A549 (cell line): ENCODE measurements at regions not wholly inside any gene's neighbourhood (a gene's known extent, or its start where the extent isn't known, plus 50 kb on each side); places are given as distances from the start of the nearest gene placed in this dataset.

Experiments
- ATAC-seq, 2 experiments: fragments of 200-7000 bp in 1 of 2; fragments of >200 bp in 1 of 2; cut with Nextera tagmentation in 1 of 2; cut with Tn5 transposase in 1 of 2; 3 replicates each; pipeline versions ENCODE4 v1.8.0 to v1.9.1; 2018 to 2020; ENCODE audit warnings: mild to moderate bottlenecking in 1 of 2, moderate library complexity in 1 of 2
- CTCF ChIA-PET: fragments of 300-600 bp; sonication (Branson Sonifier 250); formaldehyde crosslinking; extraction: SDS; loops from one replicate; lab custom pipeline; 2021; ENCODE audit warnings: antibody characterized with exemption, inconsistent platforms; lab: Yijun Ruan, JAX
- POLR2A ChIA-PET: fragments of 350-600 bp; formaldehyde crosslinking; extraction: SDS; loops from one replicate; lab custom pipeline; 2021; ENCODE audit warnings: antibody characterized with exemption, inconsistent platforms; lab: Yijun Ruan, JAX
- DNase-seq, 2 experiments: peaks; one replicate each; pipeline versions ENCODE4 v3.0.0 to v3.0.0-alpha.2; 2011 to 2016; ENCODE audit warnings: low read depth in 1 of 2, low spot score in 1 of 2
- FAIRE-seq: peaks from 2 replicates; lab custom pipeline; 2011; peaks lifted over from hg19 to GRCh38; lab: Jason Lieb, UNC
- H3K27ac ChIP-seq, 2 experiments: fragments of >200 bp; sonication (Bioruptor Twin); formaldehyde crosslinking; 3 replicates each; pipeline ENCODE4 v1.5.1; 2016 to 2017
- H3K4me1 ChIP-seq: fragments of >200 bp; sonication (Bioruptor Twin); formaldehyde crosslinking; 3 replicates; pipeline ENCODE4 v1.6.1; 2016
- H3K4me2 ChIP-seq: fragments of >200 bp; sonication (Bioruptor Twin); formaldehyde crosslinking; 3 replicates; pipeline ENCODE4 v1.6.1; 2016
- H3K4me3 ChIP-seq: fragments of >200 bp; sonication (Bioruptor Twin); formaldehyde crosslinking; 3 replicates; pipeline ENCODE4 v1.5.1; 2016
- H3K9me3 ChIP-seq: fragments of >200 bp; sonication (Bioruptor Twin); formaldehyde crosslinking; 3 replicates; pipeline ENCODE4 v1.6.1; 2016
- BCL3 ChIP-seq: fragments of >200 bp; sonication (Bioruptor Twin); formaldehyde crosslinking; IDR thresholded peaks from 3 replicates; pipeline ENCODE4 v1.6.1; 2016
- BHLHE40 ChIP-seq: IDR thresholded peaks from 2 replicates; pipeline ENCODE4 v1.6.1; 2012; ENCODE audit warnings: low read depth, low read length, inconsistent platforms
- CBX2 ChIP-seq: fragments of 200-600 bp; sonication (generic); IDR thresholded peaks from 2 replicates; pipeline ENCODE4 v1.6.1; 2016; ENCODE audit warnings: low read depth, mild to moderate bottlenecking, borderline replicate concordance
- CHD2 ChIP-seq: fragments of 150-350 bp; IDR thresholded peaks from 2 replicates; pipeline ENCODE4 v1.6.1; 2014; ENCODE audit warnings: low read length; ENCODE audit not compliant: partially characterized antibody
- CHD4 ChIP-seq: fragments of 200-600 bp; sonication (generic); IDR thresholded peaks from 2 replicates; pipeline ENCODE4 v1.6.1; 2016; ENCODE audit warnings: antibody characterized with exemption, mild to moderate bottlenecking, borderline replicate concordance
- EP300 ChIP-seq, 2 experiments: fragments of >200 bp; sonication (Bioruptor Twin); formaldehyde crosslinking; IDR thresholded peaks; 2 replicates in 1 of 2; 3 replicates in 1 of 2; pipeline ENCODE4 v1.6.1; 2016 to 2017
- FOSL2 ChIP-seq, 2 experiments: fragments of 450-650 bp in 1 of 2; fragments of >200 bp in 1 of 2; sonication (Bioruptor Twin) in 1 of 2; formaldehyde crosslinking; IDR thresholded peaks; 2 replicates each; pipeline versions ENCODE4 v1.5.0 to v1.6.1; 2016 to 2020; ENCODE audit warnings: mild to moderate bottlenecking in 1 of 2, moderate library complexity in 1 of 2
- GATA3 ChIP-seq: IDR thresholded peaks from 2 replicates; pipeline ENCODE4 v1.6.1; 2012; ENCODE audit warnings: borderline replicate concordance
- HDAC2 ChIP-seq: fragments of 200-600 bp; sonication (generic); IDR thresholded peaks from 2 replicates; pipeline ENCODE4 v1.6.1; 2016
- HOXA7 ChIP-seq: fragments of 250-450 bp; sonication (Bioruptor Pico); IDR thresholded peaks from 2 replicates; pipeline ENCODE4 v1.5.0; 2020; ENCODE audit warnings: mild to moderate bottlenecking, moderate library complexity
- HOXB13 ChIP-seq: fragments of 250-450 bp; sonication (Bioruptor Pico); IDR thresholded peaks from 2 replicates; pipeline ENCODE4 v1.5.0; 2020; ENCODE audit warnings: low read depth, mild to moderate bottlenecking, moderate library complexity
- HOXB5 ChIP-seq: fragments of 250-450 bp; sonication (Bioruptor Pico); IDR thresholded peaks from 2 replicates; pipeline ENCODE4 v1.5.0; 2020; ENCODE audit warnings: mild to moderate bottlenecking, moderate library complexity
- JUN ChIP-seq, 2 experiments: fragments of >200 bp; sonication (Bioruptor Twin); formaldehyde crosslinking; IDR thresholded peaks; 2 replicates in 1 of 2; 3 replicates in 1 of 2; pipeline ENCODE4 v1.6.1; 2016 to 2017
- KDM1A ChIP-seq: fragments of 200-600 bp; sonication (generic); IDR thresholded peaks from 2 replicates; pipeline ENCODE4 v1.6.1; 2016; ENCODE audit warnings: low read depth, mild to moderate bottlenecking
- MAFK ChIP-seq: fragments of 450-650 bp; IDR thresholded peaks from 2 replicates; pipeline ENCODE4 v1.6.1; 2014; ENCODE audit not compliant: partially characterized antibody
- MYC ChIP-seq: IDR thresholded peaks from 2 replicates; pipeline ENCODE4 v1.6.1; 2012; ENCODE audit warnings: mild to moderate bottlenecking, inconsistent platforms, low read length, improper control_type of control experiment, borderline replicate concordance
- NFE2L2 ChIP-seq: fragments of 150-350 bp; conservative IDR thresholded peaks from 2 replicates; pipeline ENCODE4 v1.6.1; 2014; ENCODE audit warnings: low read length
- NR3C1 ChIP-seq: fragments of >200 bp; sonication (Bioruptor Twin); formaldehyde crosslinking; IDR thresholded peaks from 3 replicates; pipeline ENCODE4 v1.6.1; 2017
- PHF8 ChIP-seq: fragments of 200-600 bp; sonication (generic); IDR thresholded peaks from 2 replicates; pipeline ENCODE4 v1.6.1; 2016; ENCODE audit warnings: low read depth, mild to moderate bottlenecking, antibody characterized with exemption, moderate library complexity, borderline replicate concordance
- RAD21 ChIP-seq, 2 experiments: fragments of >200 bp in 1 of 2; sonication (Bioruptor Twin) in 1 of 2; formaldehyde crosslinking in 1 of 2; IDR thresholded peaks in 1 of 2; conservative IDR thresholded peaks in 1 of 2; 2 replicates in 1 of 2; 3 replicates in 1 of 2; pipeline ENCODE4 v1.6.1; 2012 to 2018; ENCODE audit warnings: inconsistent platforms in 1 of 2
- RNF2 ChIP-seq: fragments of 200-600 bp; sonication (generic); IDR thresholded peaks from 2 replicates; pipeline ENCODE4 v1.6.1; 2016; ENCODE audit warnings: low read depth, mild to moderate bottlenecking, antibody characterized with exemption, moderate library complexity, borderline replicate concordance
- SMC3 ChIP-seq: fragments of >200 bp; sonication (Bioruptor Twin); formaldehyde crosslinking; IDR thresholded peaks from 3 replicates; pipeline ENCODE4 v1.6.1; 2018; ENCODE audit warnings: inconsistent platforms
- TP53 ChIP-seq: fragments of 250-450 bp; sonication (Bioruptor Pico); IDR thresholded peaks from 2 replicates; pipeline ENCODE4 v1.5.0; 2021; ENCODE audit warnings: mild to moderate bottlenecking, moderate library complexity
- ZC3H11A ChIP-seq: fragments of 450-650 bp; IDR thresholded peaks from 2 replicates; pipeline ENCODE4 v1.6.1; 2014; ENCODE audit warnings: antibody characterized with exemption, mild to moderate bottlenecking
- ZNF302 ChIP-seq: fragments of 250-450 bp; sonication (Bioruptor Pico); IDR thresholded peaks from 2 replicates; pipeline ENCODE4 v1.9.0; 2021; ENCODE audit warnings: inconsistent platforms, mild to moderate bottlenecking, moderate library complexity
- WGBS: methylation state at CpG from one replicate; pipeline ENCODE4 v1.1.6; 2017; ENCODE audit errors: missing lambda C conversion rate; 5-methylcytosine and 5-hydroxymethylcytosine counted together
- TF ChIP-seq, protein P1 (sequence below): fragments of 250-450 bp; sonication (Bioruptor Pico); IDR thresholded peaks from 2 replicates; pipeline ENCODE4 v1.5.0; 2020; ENCODE audit warnings: low read depth, mild to moderate bottlenecking, moderate library complexity
- TF ChIP-seq, protein P2 (sequence below): fragments of 200-600 bp; sonication (generic); IDR thresholded peaks from 2 replicates; pipeline ENCODE4 v1.6.1; 2016; ENCODE audit warnings: antibody characterized with exemption, mild to moderate bottlenecking, moderate library complexity
- TF ChIP-seq, protein P3 (sequence below): fragments of >200 bp; sonication (Bioruptor Twin); formaldehyde crosslinking; IDR thresholded peaks from 3 replicates; pipeline ENCODE4 v1.5.1; 2016
- TF ChIP-seq, protein P4 (sequence below): fragments of >200 bp; sonication (Bioruptor Twin); formaldehyde crosslinking; IDR thresholded peaks from 2 replicates; pipeline ENCODE4 v1.6.1; 2016

DNA sequence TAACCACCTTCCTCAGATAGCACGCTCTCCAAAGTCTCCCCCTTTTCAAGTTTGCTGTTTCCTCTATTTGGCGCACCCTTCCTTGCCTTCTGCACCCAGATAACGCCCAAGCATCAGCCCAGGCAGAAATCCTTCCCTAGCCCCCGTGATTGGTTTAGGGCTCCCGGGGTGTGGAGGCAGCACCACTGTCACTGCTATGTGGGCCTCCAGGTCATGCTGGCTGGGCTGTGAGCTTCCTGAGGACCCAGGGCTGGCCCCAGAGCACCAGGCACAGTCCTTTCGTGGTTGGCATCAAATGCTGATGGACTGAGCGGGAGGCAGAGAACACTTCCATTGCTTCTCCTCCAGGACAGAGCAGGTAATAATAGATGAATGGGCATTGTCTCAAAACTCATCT lies 311.4 kb downstream of the BCL11B start:
- FAIRE-seq (no peak), DNase-seq (no peak), ATAC-seq (no peak)
- 53% methylated on average over 7 of the region's 7 CpGs for WGBS
- Histone ChIP-seq H3K4me2 (no peak overlapping the region), H3K4me3 (no peak overlapping the region), H3K27ac (no peak overlapping the region), H3K4me1 (peaks cover 20% of the 10 kb centered on the region), H3K9me3 (no peaks in the 10 kb centered on the region)
- ChIA-PET POLR2A (no interaction called here), CTCF (no interaction called here)
- no peak for TF ChIP-seq JUN (IDR thresholded peaks at IDR 0.05)
- TF ChIP-seq, protein P1, sequence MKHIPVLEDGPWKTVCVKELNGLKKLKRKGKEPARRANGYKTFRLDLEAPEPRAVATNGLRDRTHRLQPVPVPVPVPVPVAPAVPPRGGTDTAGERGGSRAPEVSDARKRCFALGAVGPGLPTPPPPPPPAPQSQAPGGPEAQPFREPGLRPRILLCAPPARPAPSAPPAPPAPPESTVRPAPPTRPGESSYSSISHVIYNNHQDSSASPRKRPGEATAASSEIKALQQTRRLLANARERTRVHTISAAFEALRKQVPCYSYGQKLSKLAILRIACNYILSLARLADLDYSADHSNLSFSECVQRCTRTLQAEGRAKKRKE (CRISPR knock-in tag), result no peak
- no peak for TF ChIP-seq HDAC2
- TF ChIP-seq HOXA7 (CRISPR knock-in tag), result no peak
- TF ChIP-seq FOSL2 (IDR thresholded peaks at IDR 0.05), result no peak
- no peak for TF ChIP-seq FOSL2 (CRISPR knock-in tag; IDR thresholded peaks at IDR 0.05)
- no peak for TF ChIP-seq GATA3
- no peak for TF ChIP-seq ZNF302 (CRISPR knock-in tag)
- TF ChIP-seq MAFK, result no peak
- no peak for TF ChIP-seq KDM1A

DNA sequence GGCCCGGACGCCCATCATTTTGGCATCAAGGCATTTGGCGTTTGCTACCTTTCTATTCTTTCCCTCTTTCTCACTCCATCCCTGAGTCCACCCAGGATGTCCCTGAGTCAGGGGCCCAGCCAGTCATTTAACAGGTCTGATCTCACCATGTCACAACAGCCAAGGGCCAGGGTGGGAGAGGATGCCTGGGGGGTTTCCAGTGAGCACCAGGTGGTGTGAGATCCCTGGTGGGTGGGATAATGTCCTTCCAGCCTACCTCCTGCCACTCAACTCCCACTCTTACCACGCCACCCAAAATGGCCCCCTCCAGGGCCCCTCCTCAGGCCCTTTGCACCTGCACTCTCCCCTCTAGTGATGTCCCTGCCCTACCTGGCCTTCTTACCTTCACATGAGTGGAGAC lies 310.8 kb downstream of the BCL11B start:
- 59% methylated on average over 4 of the region's 4 CpGs for WGBS
- ATAC-seq (no peak), DNase-seq (no peak)

GRCh38 chr14:98962118-98962517 lies 309.9 kb downstream of the BCL11B start:
- 51% methylated on average over 12 of the region's 12 CpGs for WGBS
- ChIA-PET POLR2A (no interaction called here), CTCF (no interaction called here)
- peaks cover 12% of the 10 kb centered on the region for H3K4me1 ChIP-seq
- no peak overlapping the region for H3K4me2 ChIP-seq
- DNase-seq (no peak), ATAC-seq (no peak), FAIRE-seq (no peak)
- no peak overlapping the region for H3K27ac ChIP-seq
- no peak for TF ChIP-seq SMC3
- no peak for TF ChIP-seq HOXB5 (CRISPR knock-in tag)
- no peak for TF ChIP-seq KDM1A
- TF ChIP-seq CHD2, result no peak
- TF ChIP-seq, protein P2, sequence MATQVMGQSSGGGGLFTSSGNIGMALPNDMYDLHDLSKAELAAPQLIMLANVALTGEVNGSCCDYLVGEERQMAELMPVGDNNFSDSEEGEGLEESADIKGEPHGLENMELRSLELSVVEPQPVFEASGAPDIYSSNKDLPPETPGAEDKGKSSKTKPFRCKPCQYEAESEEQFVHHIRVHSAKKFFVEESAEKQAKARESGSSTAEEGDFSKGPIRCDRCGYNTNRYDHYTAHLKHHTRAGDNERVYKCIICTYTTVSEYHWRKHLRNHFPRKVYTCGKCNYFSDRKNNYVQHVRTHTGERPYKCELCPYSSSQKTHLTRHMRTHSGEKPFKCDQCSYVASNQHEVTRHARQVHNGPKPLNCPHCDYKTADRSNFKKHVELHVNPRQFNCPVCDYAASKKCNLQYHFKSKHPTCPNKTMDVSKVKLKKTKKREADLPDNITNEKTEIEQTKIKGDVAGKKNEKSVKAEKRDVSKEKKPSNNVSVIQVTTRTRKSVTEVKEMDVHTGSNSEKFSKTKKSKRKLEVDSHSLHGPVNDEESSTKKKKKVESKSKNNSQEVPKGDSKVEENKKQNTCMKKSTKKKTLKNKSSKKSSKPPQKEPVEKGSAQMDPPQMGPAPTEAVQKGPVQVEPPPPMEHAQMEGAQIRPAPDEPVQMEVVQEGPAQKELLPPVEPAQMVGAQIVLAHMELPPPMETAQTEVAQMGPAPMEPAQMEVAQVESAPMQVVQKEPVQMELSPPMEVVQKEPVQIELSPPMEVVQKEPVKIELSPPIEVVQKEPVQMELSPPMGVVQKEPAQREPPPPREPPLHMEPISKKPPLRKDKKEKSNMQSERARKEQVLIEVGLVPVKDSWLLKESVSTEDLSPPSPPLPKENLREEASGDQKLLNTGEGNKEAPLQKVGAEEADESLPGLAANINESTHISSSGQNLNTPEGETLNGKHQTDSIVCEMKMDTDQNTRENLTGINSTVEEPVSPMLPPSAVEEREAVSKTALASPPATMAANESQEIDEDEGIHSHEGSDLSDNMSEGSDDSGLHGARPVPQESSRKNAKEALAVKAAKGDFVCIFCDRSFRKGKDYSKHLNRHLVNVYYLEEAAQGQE, result no peak
- no peak for TF ChIP-seq PHF8
- TF ChIP-seq BCL3, result no peak
- no peak for TF ChIP-seq RNF2
- TF ChIP-seq TP53 (CRISPR knock-in tag), result no peak
- no peak for TF ChIP-seq EP300 (IDR thresholded peaks at IDR 0.05)
- no peak for TF ChIP-seq NFE2L2
- TF ChIP-seq NR3C1, result no peak
- no peak for TF ChIP-seq ZC3H11A
- TF ChIP-seq HOXB13 (CRISPR knock-in tag), result no peak
- no peak for TF ChIP-seq HDAC2
- TF ChIP-seq CHD4, result no peak
- TF ChIP-seq BHLHE40, result no peak
- TF ChIP-seq, protein P3, sequence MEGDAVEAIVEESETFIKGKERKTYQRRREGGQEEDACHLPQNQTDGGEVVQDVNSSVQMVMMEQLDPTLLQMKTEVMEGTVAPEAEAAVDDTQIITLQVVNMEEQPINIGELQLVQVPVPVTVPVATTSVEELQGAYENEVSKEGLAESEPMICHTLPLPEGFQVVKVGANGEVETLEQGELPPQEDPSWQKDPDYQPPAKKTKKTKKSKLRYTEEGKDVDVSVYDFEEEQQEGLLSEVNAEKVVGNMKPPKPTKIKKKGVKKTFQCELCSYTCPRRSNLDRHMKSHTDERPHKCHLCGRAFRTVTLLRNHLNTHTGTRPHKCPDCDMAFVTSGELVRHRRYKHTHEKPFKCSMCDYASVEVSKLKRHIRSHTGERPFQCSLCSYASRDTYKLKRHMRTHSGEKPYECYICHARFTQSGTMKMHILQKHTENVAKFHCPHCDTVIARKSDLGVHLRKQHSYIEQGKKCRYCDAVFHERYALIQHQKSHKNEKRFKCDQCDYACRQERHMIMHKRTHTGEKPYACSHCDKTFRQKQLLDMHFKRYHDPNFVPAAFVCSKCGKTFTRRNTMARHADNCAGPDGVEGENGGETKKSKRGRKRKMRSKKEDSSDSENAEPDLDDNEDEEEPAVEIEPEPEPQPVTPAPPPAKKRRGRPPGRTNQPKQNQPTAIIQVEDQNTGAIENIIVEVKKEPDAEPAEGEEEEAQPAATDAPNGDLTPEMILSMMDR, result no peak
- TF ChIP-seq HOXA7 (CRISPR knock-in tag), result no peak
- TF ChIP-seq CBX2, result no peak
- no peak overlapping the region for H3K4me3 ChIP-seq
- no peaks in the 10 kb centered on the region for H3K9me3 ChIP-seq

More for the DNA sequence above, 310.8 kb downstream of the BCL11B start:
- POLR2A ChIA-PET, result no interaction called here
- H3K9me3 ChIP-seq, result no peaks in the 10 kb centered on the region
- H3K4me2 ChIP-seq, result no peak overlapping the region
- no peak for FAIRE-seq
- CTCF ChIA-PET, result no interaction called here
- TF ChIP-seq MYC, result no peak
- TF ChIP-seq ZNF302 (CRISPR knock-in tag), result no peak
- no peak for TF ChIP-seq PHF8
- no peak for TF ChIP-seq KDM1A
- TF ChIP-seq, protein P4, sequence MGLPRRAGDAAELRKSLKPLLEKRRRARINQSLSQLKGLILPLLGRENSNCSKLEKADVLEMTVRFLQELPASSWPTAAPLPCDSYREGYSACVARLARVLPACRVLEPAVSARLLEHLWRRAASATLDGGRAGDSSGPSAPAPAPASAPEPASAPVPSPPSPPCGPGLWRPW, result no peak
- no peak for TF ChIP-seq EP300 (IDR thresholded peaks at IDR 0.05)
- TF ChIP-seq RAD21 (conservative IDR thresholded peaks at IDR 0.05 in 1 of 2, IDR thresholded peaks at IDR 0.05 in 1 of 2), result no peak
- peaks cover 20% of the 10 kb centered on the region for H3K4me1 ChIP-seq
- no peak overlapping the region for H3K27ac ChIP-seq
- no peak overlapping the region for H3K4me3 ChIP-seq
